GM19452 (cell line): ENCODE measurements at regions not wholly inside any gene's neighbourhood (a gene's known extent, or its start where the extent isn't known, plus 50 kb on each side); places are given as distances from the start of the nearest gene placed in this dataset.
A peak's percentile ranks its signal among the peaks of the same experiment; 100 is the strongest.
"Not testable (repeated sequence)": the region's sequence is repeated elsewhere in the genome, so short reads cannot be mapped to it uniquely, and the experiment has no call there.

Experiments
- ATAC-seq: cut with Tn5 transposase; IDR thresholded peaks from one replicate; pipeline ENCODE4 v1.9.1; 2021; ENCODE audit not compliant: unreplicated experiment

- ATAC-seq: no peak
Measured at GRCh38 chr6:99668036-99668705, 61.5 kb downstream of the PRDM13 start.

- ATAC-seq: no peak
Measured at GRCh38 chr6:99689916-99690685, 83.5 kb downstream of the PRDM13 start.

GRCh38 chr6:99702287-99702686, 95.7 kb downstream of the PRDM13 start:
- ATAC-seq: not testable (repeated sequence)

GRCh38 chr6:99709062-99709461, 102.4 kb downstream of the PRDM13 start:
- no peak for ATAC-seq

- ATAC-seq: no peak
Measured at GRCh38 chr6:99711302-99711701, 104.7 kb downstream of the PRDM13 start.

- no peak for ATAC-seq
Measured at GRCh38 chr6:99711925-99712324, 105.3 kb downstream of the PRDM13 start.

- ATAC-seq: no peak
Measured at GRCh38 chr6:99712519-99712918, 105.9 kb downstream of the PRDM13 start.

GRCh38 chr6:99722043-99722442, 115.4 kb downstream of the PRDM13 start:
- ATAC-seq: not testable (repeated sequence)

GRCh38 chr6:99730237-99730636, 123.6 kb downstream of the PRDM13 start:
- ATAC-seq: not testable (repeated sequence)

- no peak for ATAC-seq
Measured at GRCh38 chr6:99736302-99736701, 129.7 kb downstream of the PRDM13 start.

- no peak for ATAC-seq
Measured at GRCh38 chr6:99739526-99739925, 132.9 kb downstream of the PRDM13 start.

GRCh38 chr6:99741092-99741491, 134.5 kb downstream of the PRDM13 start:
- no peak for ATAC-seq

- no peak for ATAC-seq
Measured at GRCh38 chr6:99743647-99744046, 137.0 kb downstream of the PRDM13 start.

GRCh38 chr6:99745651-99746050, 139.0 kb downstream of the PRDM13 start:
- ATAC-seq: no peak

- peak; percentile 92 for ATAC-seq
Measured at GRCh38 chr6:99746261-99746895, 139.7 kb downstream of the PRDM13 start.

- no peak for ATAC-seq
Measured at GRCh38 chr6:99761711-99762110, 155.1 kb downstream of the PRDM13 start.

- ATAC-seq: no peak
Measured at GRCh38 chr6:99768166-99768565, 161.5 kb downstream of the PRDM13 start.

- no peak for ATAC-seq
Measured at GRCh38 chr6:99779631-99780555, 173.3 kb downstream of the PRDM13 start.

GRCh38 chr6:99780556-99780885, 173.9 kb downstream of the PRDM13 start:
- ATAC-seq: no peak

GRCh38 chr6:99789767-99790166, 183.1 kb downstream of the PRDM13 start:
- ATAC-seq: no peak

- no peak for ATAC-seq
Measured at GRCh38 chr6:99790679-99791078, 184.0 kb downstream of the PRDM13 start.
